CD4-positive, alpha-beta T cell treated with Interleukin-17A for 4 hours (primary cell): ENCODE measurements at regions not wholly inside any gene's neighbourhood (a gene's known extent, or its start where the extent isn't known, plus 50 kb on each side); places are given as distances from the start of the nearest gene placed in this dataset.

Source experiments
- DNase-seq: peaks from one replicate; pipeline ENCODE4 v3.0.0-alpha.2; 2020; ENCODE audit warnings: mixed read lengths

- DNase-seq, result no peak
These were observed 254.5 kb upstream of the PPARGC1A start for GRCh38 chr4:24144381-24144780.

DNA sequence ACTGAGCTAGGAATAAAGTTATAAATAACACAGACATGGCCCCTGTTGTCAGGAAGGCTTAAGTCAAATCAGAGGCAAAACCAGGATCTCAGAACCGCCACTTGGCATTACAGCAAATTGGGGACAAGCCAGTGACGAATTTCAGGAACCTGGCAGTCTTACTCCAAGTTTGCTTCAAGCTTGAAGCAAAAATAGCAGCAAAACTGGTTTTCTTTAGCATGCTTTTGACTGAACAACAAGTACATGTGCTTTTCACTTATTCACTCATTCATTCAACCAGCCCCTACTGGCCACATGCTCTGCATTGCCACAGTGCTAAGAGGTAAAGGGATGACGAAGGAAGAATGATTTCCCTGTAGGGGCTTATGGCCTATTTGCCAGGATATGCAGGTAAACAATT lies 253.9 kb upstream of the PPARGC1A start:
- DNase-seq, result no peak

DNA sequence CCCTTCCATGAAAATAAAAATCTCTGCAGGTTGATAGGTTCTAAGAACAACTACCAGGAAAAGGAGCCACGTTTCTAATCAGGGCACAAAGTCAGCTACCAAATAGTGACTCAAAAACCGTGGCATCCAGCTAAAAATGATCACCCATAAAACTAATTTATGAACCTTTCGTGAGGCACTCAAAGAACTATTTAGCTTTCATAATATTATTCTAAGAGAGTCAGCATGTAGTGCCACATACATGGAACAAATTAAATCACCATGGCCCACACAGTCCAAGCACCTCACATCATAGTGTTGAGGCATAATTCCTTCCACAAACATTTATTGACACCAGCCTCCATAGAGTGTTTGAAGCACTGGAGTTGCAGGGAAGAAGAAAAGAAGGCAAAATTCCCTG lies 252.0 kb upstream of the PPARGC1A start:
- DNase-seq, result no peak

DNA sequence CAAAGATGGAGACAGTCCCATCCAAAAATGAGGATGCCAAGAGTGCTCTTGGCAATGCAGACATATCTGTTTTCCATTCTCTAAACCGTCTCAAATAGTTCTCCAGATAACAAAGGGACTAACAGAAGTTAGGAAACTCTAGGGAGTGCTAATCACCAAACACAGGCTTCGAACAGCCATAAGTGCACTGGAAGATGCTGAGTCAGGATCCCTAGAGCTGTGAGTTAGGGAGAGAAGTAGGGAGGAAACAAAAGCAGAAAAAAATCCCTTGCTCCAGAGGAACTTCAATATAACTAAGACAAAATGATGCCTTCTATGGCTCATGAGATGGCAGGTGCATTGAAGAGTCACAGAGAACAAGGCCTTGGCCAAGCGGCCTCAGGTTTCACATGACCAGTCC lies 251.0 kb upstream of the PPARGC1A start:
- no peak for DNase-seq

GRCh38 chr4:24137671-24138601 lies 248.1 kb upstream of the PPARGC1A start:
- DNase-seq, result no peak

- no peak for DNase-seq
These were observed 242.3 kb upstream of the PPARGC1A start for GRCh38 chr4:24131954-24132673.

DNA sequence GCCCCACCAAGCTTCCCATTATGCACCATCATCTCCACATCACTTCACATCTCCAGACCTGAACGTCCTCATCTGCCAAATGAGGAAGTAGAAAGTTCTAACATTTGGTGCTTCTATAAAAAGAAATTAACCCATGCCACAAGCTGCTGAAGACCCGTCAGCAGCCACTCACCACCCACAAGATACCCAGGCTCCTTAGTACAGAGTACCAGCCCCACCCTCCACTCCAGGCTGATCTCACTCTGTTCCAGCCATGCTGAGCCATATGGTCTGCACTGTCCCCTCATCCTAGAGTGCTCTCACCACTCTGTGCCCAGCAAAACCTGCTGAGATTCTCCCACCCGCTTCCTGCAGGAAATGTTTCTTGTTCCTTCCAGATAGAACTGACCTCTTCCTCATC lies 240.8 kb upstream of the PPARGC1A start:
- DNase-seq, result no peak

GRCh38 chr4:24126776-24127175 lies 236.9 kb upstream of the PPARGC1A start:
- DNase-seq, result no peak

GRCh38 chr4:24121395-24122175 lies 231.7 kb upstream of the PPARGC1A start:
- DNase-seq, result no peak

DNA sequence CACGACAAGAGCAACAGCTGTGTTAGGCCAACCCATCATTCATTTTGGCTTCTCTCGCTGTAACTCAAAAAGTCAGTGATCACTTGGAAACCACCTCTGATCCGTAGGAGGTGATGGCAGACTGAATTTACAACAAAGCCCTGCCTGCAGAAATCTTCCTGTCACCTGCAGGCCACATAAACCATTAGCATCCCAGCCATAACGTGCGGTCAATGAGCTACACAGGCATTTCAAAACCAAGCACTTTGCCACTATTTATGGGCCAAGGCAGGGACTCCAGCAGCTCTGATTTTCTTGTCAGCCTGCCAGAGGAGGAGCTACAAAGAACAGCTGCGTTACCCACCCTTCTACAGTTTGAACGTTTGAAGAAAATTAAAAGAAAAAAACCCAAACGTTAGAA lies 228.1 kb upstream of the PPARGC1A start:
- DNase-seq, result no peak

- DNase-seq, result no peak
These were observed 226.3 kb upstream of the PPARGC1A start for GRCh38 chr4:24116107-24116506.

DNA sequence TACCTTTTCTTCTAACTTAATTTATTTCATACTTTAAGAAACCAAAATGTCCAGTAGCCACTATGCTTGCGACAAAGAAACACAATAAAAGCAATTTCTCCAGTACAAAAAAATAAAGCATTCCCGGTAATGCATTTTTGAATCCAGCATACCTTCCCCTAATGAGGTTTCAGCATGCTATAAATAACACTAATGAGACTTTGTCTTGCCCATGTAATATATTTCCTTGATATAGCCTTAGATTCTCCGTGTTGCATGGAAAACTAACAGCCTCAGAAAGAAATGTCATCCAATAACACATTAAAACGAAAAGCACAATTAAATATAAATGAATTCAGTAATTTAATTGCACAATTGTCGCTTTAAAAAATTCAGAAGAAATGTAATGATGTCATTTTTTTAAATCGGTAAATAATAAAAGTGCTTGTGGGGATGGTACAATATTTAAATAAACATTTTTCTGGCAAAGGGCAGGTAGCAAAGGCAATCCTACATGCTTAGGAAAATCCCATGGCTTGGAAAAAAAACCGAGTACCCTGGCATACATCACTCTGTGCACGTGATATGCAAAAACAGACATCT lies 225.2 kb upstream of the PPARGC1A start:
- no peak for DNase-seq

DNA sequence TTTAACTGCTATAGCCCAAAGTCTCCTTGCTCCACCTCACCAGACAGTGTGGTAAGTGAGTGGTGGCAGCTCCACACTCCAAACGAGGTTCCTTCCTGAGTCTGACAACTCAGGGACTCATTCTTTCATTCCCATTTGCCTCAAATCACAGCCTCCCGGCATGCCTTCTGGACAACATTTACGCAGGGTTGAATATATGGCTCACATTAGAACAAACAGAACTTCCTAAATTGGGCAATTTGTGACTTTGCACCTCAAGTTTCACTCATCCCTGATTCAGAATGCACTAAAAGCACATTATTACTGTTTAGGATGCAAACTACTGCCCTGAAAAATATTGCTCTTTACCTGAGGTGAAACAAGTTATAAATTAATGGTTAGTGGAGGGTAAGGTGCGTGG lies 224.6 kb upstream of the PPARGC1A start:
- DNase-seq, result no peak

- DNase-seq, result no peak
These were observed 222.6 kb upstream of the PPARGC1A start for GRCh38 chr4:24112466-24112865.

DNA sequence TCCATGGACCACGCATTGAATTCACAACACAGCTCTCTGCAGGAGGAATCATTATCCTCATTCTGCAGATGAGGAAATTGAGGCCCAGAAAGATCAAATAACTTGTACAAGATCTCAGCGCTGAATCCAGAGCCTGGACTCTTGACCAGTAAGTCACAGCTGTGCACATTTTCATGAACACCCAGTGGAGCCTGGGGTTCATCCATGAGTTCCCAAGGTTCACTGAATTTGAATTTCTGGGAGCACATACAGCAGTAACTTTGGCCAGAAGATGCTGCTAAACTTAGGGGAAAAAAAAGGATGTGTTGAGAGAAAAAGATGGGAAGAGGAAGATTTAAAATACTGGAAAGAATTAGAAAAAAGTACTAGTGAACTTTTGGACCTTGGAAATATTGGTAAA lies 218.7 kb upstream of the PPARGC1A start:
- DNase-seq, result no peak

GRCh38 chr4:24105327-24106038 lies 215.6 kb upstream of the PPARGC1A start:
- DNase-seq, result no peak

DNA sequence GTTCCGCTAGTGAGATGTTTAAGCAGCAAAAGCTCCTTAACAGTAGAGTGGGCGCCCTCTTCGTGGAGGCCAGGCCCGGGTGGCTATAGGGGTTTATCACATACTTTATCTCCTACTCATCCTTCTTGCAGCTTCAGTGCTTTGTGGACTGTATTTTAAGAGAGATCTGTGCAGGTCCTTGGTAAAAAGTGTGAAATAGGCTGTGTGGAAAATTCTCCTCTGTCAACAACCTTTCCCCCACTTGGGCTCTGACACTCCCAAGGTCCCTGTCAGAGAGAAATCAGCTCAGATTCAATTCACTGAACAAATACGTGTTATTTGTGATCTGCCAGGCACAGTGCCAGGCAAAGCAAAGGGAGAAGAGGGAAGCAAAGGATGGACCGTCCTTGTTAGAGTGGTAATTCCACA lies 214.3 kb upstream of the PPARGC1A start:
- DNase-seq, result no peak

DNA sequence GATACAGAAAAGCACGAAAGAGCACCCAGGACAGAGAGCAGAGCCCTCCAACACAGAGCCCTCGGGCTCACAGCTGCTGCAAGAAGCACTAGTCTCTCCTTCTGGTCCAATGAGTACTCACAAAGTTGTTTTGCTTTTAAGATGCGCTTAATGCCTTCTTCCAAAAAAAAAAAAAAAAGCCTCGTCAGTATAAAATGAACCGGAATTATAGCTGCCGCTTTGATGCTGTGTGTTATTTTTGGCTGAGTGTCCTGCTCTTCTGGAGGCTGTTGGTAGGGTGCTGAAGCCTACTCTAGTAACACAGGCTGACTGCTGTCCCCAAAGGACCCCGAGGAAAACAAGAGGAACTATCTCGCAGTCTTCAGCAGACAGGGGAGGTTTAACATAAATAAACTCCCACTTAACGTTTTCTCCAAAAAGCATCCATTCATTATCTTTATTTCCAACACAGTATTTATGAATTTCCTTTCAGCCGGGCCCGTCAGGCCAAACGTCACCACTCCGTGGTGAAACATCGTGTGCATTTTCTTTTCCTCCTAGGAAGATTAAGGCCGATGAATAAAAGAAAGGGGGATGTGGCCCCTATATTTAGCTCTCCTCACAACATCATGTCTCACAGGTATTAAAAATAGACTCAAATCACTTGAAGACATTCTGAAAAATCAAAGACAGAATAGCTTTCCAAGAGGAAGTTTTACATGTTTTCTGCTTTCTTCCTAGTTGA lies 213.7 kb upstream of the PPARGC1A start:
- DNase-seq, result no peak

GRCh38 chr4:24102621-24103020 lies 212.8 kb upstream of the PPARGC1A start:
- no peak for DNase-seq

GRCh38 chr4:24096603-24097002 lies 206.8 kb upstream of the PPARGC1A start:
- DNase-seq, result no peak

DNA sequence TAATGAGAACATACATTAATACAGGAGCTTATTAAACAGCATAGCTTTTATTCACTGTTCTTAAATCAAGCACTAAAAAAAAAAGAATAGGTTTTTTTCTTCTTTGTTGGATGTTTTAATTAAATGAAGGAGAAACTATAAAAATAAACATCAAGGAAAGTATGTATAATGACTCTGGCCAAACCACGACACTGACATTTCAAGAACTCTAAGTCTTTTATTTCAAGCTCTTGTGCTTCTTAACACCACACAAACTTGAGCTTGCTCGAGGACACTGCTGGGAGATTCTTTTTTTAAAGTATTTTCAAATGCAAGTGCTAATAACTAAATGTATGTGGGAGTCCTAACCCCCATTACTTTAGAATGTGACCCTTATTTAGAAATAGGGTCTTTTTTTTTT lies 204.9 kb upstream of the PPARGC1A start:
- no peak for DNase-seq

- no peak for DNase-seq
These were observed 203.6 kb upstream of the PPARGC1A start for GRCh38 chr4:24093446-24093845.
